ENCODE measurements at regions not wholly inside any gene's neighbourhood (a gene's known extent, or its start where the extent isn't known, plus 50 kb on each side); places are given as distances from the start of the nearest gene placed in this dataset.
A peak's percentile ranks its signal among the peaks of the same experiment; 100 is the strongest.

- TF ChIP-seq, protein P1, sequence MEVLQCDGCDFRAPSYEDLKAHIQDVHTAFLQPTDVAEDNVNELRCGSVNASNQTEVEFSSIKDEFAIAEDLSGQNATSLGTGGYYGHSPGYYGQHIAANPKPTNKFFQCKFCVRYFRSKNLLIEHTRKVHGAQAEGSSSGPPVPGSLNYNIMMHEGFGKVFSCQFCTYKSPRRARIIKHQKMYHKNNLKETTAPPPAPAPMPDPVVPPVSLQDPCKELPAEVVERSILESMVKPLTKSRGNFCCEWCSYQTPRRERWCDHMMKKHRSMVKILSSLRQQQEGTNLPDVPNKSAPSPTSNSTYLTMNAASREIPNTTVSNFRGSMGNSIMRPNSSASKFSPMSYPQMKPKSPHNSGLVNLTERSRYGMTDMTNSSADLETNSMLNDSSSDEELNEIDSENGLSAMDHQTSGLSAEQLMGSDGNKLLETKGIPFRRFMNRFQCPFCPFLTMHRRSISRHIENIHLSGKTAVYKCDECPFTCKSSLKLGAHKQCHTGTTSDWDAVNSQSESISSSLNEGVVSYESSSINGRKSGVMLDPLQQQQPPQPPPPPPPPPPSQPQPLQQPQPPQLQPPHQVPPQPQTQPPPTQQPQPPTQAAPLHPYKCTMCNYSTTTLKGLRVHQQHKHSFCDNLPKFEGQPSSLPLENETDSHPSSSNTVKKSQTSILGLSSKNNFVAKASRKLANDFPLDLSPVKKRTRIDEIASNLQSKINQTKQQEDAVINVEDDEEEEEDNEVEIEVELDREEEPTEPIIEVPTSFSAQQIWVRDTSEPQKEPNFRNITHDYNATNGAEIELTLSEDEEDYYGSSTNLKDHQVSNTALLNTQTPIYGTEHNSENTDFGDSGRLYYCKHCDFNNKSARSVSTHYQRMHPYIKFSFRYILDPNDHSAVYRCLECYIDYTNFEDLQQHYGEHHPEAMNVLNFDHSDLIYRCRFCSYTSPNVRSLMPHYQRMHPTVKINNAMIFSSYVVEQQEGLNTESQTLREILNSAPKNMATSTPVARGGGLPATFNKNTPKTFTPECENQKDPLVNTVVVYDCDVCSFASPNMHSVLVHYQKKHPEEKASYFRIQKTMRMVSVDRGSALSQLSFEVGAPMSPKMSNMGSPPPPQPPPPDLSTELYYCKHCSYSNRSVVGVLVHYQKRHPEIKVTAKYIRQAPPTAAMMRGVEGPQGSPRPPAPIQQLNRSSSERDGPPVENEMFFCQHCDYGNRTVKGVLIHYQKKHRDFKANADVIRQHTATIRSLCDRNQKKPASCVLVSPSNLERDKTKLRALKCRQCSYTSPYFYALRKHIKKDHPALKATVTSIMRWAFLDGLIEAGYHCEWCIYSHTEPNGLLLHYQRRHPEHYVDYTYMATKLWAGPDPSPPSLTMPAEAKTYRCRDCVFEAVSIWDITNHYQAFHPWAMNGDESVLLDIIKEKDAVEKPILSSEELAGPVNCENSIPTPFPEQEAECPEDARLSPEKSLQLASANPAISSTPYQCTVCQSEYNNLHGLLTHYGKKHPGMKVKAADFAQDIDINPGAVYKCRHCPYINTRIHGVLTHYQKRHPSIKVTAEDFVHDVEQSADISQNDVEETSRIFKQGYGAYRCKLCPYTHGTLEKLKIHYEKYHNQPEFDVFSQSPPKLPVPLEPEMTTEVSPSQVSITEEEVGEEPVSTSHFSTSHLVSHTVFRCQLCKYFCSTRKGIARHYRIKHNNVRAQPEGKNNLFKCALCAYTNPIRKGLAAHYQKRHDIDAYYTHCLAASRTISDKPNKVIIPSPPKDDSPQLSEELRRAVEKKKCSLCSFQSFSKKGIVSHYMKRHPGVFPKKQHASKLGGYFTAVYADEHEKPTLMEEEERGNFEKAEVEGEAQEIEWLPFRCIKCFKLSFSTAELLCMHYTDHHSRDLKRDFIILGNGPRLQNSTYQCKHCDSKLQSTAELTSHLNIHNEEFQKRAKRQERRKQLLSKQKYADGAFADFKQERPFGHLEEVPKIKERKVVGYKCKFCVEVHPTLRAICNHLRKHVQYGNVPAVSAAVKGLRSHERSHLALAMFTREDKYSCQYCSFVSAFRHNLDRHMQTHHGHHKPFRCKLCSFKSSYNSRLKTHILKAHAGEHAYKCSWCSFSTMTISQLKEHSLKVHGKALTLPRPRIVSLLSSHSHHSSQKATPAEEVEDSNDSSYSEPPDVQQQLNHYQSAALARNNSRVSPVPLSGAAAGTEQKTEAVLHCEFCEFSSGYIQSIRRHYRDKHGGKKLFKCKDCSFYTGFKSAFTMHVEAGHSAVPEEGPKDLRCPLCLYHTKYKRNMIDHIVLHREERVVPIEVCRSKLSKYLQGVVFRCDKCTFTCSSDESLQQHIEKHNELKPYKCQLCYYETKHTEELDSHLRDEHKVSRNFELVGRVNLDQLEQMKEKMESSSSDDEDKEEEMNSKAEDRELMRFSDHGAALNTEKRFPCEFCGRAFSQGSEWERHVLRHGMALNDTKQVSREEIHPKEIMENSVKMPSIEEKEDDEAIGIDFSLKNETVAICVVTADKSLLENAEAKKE (CRISPR knock-in tag; IDR thresholded peaks at IDR 0.05) = 0 out of 2 replicates have a peak, but pooled peaks have one; percentile 29
- TF ChIP-seq CREB1 (CRISPR knock-in tag; IDR thresholded peaks at IDR 0.05; ENCODE audit: low read depth) = no peak
These were observed 526.8 kb downstream of the CD109 start (continued) for GRCh38 chr6:74222768-74223333.

DNA sequence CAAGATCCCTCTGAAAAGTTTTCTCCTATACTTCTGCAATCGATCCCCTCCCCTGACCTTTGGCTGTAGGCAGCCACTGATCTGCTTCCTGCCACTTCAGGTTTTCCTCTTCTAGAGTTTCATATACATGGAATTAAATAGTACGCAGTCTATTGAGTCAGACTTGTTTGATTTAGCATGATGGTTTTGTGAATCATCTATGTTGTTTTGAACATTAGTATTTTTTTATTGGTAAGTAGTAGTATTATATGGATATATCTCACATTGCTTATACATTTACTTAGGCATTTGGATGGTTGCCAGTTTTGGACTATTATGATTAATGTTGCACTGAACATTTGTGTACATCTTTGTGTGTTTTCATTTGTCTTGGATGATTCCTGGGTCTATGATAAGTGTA lies 518.0 kb downstream of the CD109 start:
- Mint-ChIP-seq H3K9me3 (peaks cover 6% of the 10 kb centered on the region; the same call in 2 of the 3 replicates), H3K27ac (no peak overlapping the region), H3K4me1 (peaks cover 4% of the 10 kb centered on the region; the same call in 2 of the 3 replicates), H3K36me3 (ENCODE audit: low read depth) (0 out of 3 replicates have a peak, but pooled peaks cover 3% of the 10 kb centered on the region), H3K27me3 (ENCODE audit: insufficient read depth, low read depth, poor library complexity) (no peaks in the 10 kb centered on the region), H3K4me3 (no peak overlapping the region)
- Histone ChIP-seq H3F3A (replicated peaks; ENCODE audit: low read depth) (no peaks in the 10 kb centered on the region), H3K27ac (ENCODE audit: low read depth) (no peak overlapping the region), H3K4me3 (no peak overlapping the region), H3K4me1 (ENCODE audit: insufficient read depth) (peaks cover 9% of the 10 kb centered on the region), H4K20me1 (replicated peaks; ENCODE audit: insufficient read depth) (no peaks in the 10 kb centered on the region), H3K4me2 (no peak overlapping the region), H3K27me3 (ENCODE audit: insufficient read depth) (no peaks in the 10 kb centered on the region), H3K79me2 (replicated peaks; ENCODE audit: insufficient read depth) (no peaks in the 10 kb centered on the region), H2AFZ (peak overlapping the region; percentile 8; the same call in 1 of the 2 replicates), H3K9me2 (ENCODE audit: insufficient read depth) (no peaks in the 10 kb centered on the region), H3K36me3 (ENCODE audit: insufficient read depth) (no peaks in the 10 kb centered on the region)
- DNase-seq (ENCODE audit: low spot score) (no peak), ATAC-seq (no peak)
- TF ChIP-seq ZNF331 (CRISPR knock-in tag; IDR thresholded peaks at IDR 0.05; ENCODE audit: low read depth) = no peak
- TF ChIP-seq, protein P2, sequence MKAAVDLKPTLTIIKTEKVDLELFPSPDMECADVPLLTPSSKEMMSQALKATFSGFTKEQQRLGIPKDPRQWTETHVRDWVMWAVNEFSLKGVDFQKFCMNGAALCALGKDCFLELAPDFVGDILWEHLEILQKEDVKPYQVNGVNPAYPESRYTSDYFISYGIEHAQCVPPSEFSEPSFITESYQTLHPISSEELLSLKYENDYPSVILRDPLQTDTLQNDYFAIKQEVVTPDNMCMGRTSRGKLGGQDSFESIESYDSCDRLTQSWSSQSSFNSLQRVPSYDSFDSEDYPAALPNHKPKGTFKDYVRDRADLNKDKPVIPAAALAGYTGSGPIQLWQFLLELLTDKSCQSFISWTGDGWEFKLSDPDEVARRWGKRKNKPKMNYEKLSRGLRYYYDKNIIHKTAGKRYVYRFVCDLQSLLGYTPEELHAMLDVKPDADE (IDR thresholded peaks at IDR 0.05) = no peak

All from GM23338 (cell line).